Spleen (tissue), 11 donors: ENCODE measurements at regions not wholly inside any gene's neighbourhood (a gene's known extent, or its start where the extent isn't known, plus 50 kb on each side); places are given as distances from the start of the nearest gene placed in this dataset.
A peak's percentile ranks its signal among the peaks of the same experiment; 100 is the strongest.

ENCODE experiments used
- DNase-seq: peaks from one replicate; pipeline ENCODE4 v3.0.0-alpha.2; 2020
- H3K27ac ChIP-seq, 8 donors: fragments of 200-600 bp; sonication (generic) in 7 of 8; 1 replicate in 4 of 8; 2 replicates in 4 of 8; pipeline versions ENCODE4 v1.5.0 to v1.8.0; 2016 to 2021; ENCODE audit warnings: inconsistent platforms in 4 of 8, mild to moderate bottlenecking in 4 of 8, moderate library complexity in 1 of 8
- H3K27me3 ChIP-seq, 7 donors: fragments of 200-600 bp; sonication (generic) in 6 of 7; replicated peaks in 1 of 7; 1 replicate in 4 of 7; 2 replicates in 3 of 7; pipeline versions ENCODE4 v1.5.0 to v1.8.0; 2016 to 2021; ENCODE audit warnings: inconsistent platforms in 3 of 7, mild to moderate bottlenecking in 1 of 7
- H3K36me3 ChIP-seq, 6 donors: fragments of 200-600 bp; sonication (generic) in 5 of 6; 1 replicate in 4 of 6; 2 replicates in 2 of 6; pipeline versions ENCODE4 v1.5.0 to v1.8.0; 2016 to 2021; ENCODE audit warnings: inconsistent platforms in 2 of 6
- H3K4me1 ChIP-seq, 6 donors: fragments of 200-600 bp; sonication (generic) in 5 of 6; 1 replicate in 3 of 6; 2 replicates in 3 of 6; pipeline versions ENCODE4 v1.5.0 to v1.8.0; 2016 to 2021; ENCODE audit warnings: inconsistent platforms in 3 of 6
- H3K4me3 ChIP-seq, 8 donors: fragments of 200-600 bp; sonication (generic) in 7 of 8; 1 replicate in 4 of 8; 2 replicates in 4 of 8; pipeline versions ENCODE4 v1.5.0 to v1.8.0; 2016 to 2021; ENCODE audit warnings: inconsistent platforms in 4 of 8, mild to moderate bottlenecking in 4 of 8, moderate library complexity in 2 of 8
- H3K9me3 ChIP-seq, 8 donors: fragments of 200-600 bp; sonication (generic) in 7 of 8; 1 replicate in 4 of 8; 2 replicates in 4 of 8; pipeline versions ENCODE4 v1.5.0 to v1.8.0; 2016 to 2021; ENCODE audit warnings: inconsistent platforms in 4 of 8
- CTCF ChIP-seq, 11 experiments: fragments of 200-600 bp in 7 of 11; fragments of 450-650 bp in 4 of 11; sonication (generic) in 4 of 11; IDR thresholded peaks in 8 of 11; conservative IDR thresholded peaks in 3 of 11; 1 replicate in 7 of 11; 2 replicates in 4 of 11; pipeline versions ENCODE4 v1.4.0 to v1.8.0; 2016 to 2021; ENCODE audit warnings: antibody characterized with exemption in 11 of 11, inconsistent platforms in 4 of 11, mild to moderate bottlenecking in 1 of 11
- POLR2A ChIP-seq, 3 donors: fragments of 450-650 bp; IDR thresholded peaks; one replicate each; pipeline ENCODE4 v1.5.1; 2017; ENCODE audit warnings: antibody characterized with exemption in 3 of 3, mild to moderate bottlenecking in 1 of 3
- POLR2AphosphoS5 ChIP-seq, 3 donors: sonication (generic); formaldehyde crosslinking; IDR thresholded peaks; one replicate each; pipeline ENCODE4 v1.5.1; 2017; ENCODE audit warnings: antibody characterized with exemption in 3 of 3
- WGBS, 5 donors: extraction: QIAGEN DNeasy Blood & Tissue Kit in 3 of 5; methylation state at CpG; one replicate each; pipeline versions ENCODE4 v1.1.5 to v1.1.7; 2013 to 2018; 5-methylcytosine and 5-hydroxymethylcytosine counted together
- intact Hi-C: fragments of 100-400 bp; cut with DNase I; formaldehyde crosslinking; loops from one replicate; pipeline ENCODE4 v1.15.0; 2023; ENCODE audit warnings: low total_unique reads
- donor health status: healthy with polysubstance abuse.
- donor health status: DM: no; HTN: no; CAD: no; lungs with moderate emphysema.
- donor health status: DM: no; HTN: no; CAD: no.
- donor health status: Bipolar disorder and iron deficiency.
- donor health status: healthy.
- donor health status: DM: no; HTN: no; CAD: no.
- donor health status: DM: yes; HTN: yes; CAD: no.

GRCh38 chr18:55998801-55999385, 410.9 kb upstream of the TCF4 start:
- H3K36me3 ChIP-seq = no peaks in the 10 kb centered on the region
- no peak for TF ChIP-seq CTCF (IDR thresholded peaks at IDR 0.05 in 8 of 11, conservative IDR thresholded peaks at IDR 0.05 in 3 of 11)
- TF ChIP-seq POLR2AphosphoS5 (IDR thresholded peaks at IDR 0.05) = no peak
- TF ChIP-seq POLR2A (IDR thresholded peaks at IDR 0.05) = no peak
- H3K27ac ChIP-seq = no peak overlapping the region
- peaks cover 0 to 17% (median 10%) of the 10 kb centered on the region in 6 donors for H3K4me1 ChIP-seq
- H3K27me3 ChIP-seq = no peaks in the 10 kb centered on the region
- no peaks in the 10 kb centered on the region for H3K9me3 ChIP-seq
- WGBS, 5 donors = 85 to 95% (median 93%) methylated on average over 4 of the region's 4 CpGs
- H3K4me3 ChIP-seq = no peak overlapping the region
- no peak for DNase-seq
- intact Hi-C loops = no loop called here

- Histone ChIP-seq H3K4me3 (no peak overlapping the region), H3K9me3 (no peaks in the 10 kb centered on the region), H3K4me1 (peaks cover 0 to 17% (median 10%) of the 10 kb centered on the region in 6 donors), H3K27me3 (no peaks in the 10 kb centered on the region), H3K27ac (peak overlapping the region in 1 of 8 donors; percentile 20), H3K36me3 (no peaks in the 10 kb centered on the region)
- DNase-seq = no peak
- intact Hi-C loops = no loop called here
- TF ChIP-seq CTCF (IDR thresholded peaks at IDR 0.05 in 8 of 11, conservative IDR thresholded peaks at IDR 0.05 in 3 of 11) = no peak
- no peak for TF ChIP-seq POLR2AphosphoS5 (IDR thresholded peaks at IDR 0.05)
- no peak for TF ChIP-seq POLR2A (IDR thresholded peaks at IDR 0.05)
- 70 to 86% (median 80%) methylated on average over 11 of the region's 11 CpGs for WGBS, 5 donors
Observed at GRCh38 chr18:55998071-55998522, 410.1 kb upstream of the TCF4 start.

GRCh38 chr18:55997151-55997561, 409.2 kb upstream of the TCF4 start:
- WGBS, 5 donors = 16 to 37% (median 24%) methylated on average over 6 of the region's 6 CpGs
- Histone ChIP-seq H3K9me3 (no peaks in the 10 kb centered on the region), H3K4me3 (no peak overlapping the region), H3K27ac (no peak overlapping the region), H3K27me3 (no peaks in the 10 kb centered on the region), H3K4me1 (peaks cover 0 to 17% (median 10%) of the 10 kb centered on the region in 6 donors), H3K36me3 (no peaks in the 10 kb centered on the region)
- DNase-seq = no peak
- intact Hi-C loops = no loop called here
- no peak for TF ChIP-seq POLR2AphosphoS5 (IDR thresholded peaks at IDR 0.05)
- no peak for TF ChIP-seq POLR2A (IDR thresholded peaks at IDR 0.05)

GRCh38 chr18:55996717-55997116, 408.7 kb upstream of the TCF4 start:
- no peak for DNase-seq
- peaks cover 0 to 17% (median 10%) of the 10 kb centered on the region in 6 donors for H3K4me1 ChIP-seq
- intact Hi-C loops = no loop called here
- 52 to 79% (median 70%) methylated on average over 5 of the region's 5 CpGs for WGBS, 5 donors
- no peaks in the 10 kb centered on the region for H3K27me3 ChIP-seq
- H3K36me3 ChIP-seq = no peaks in the 10 kb centered on the region
- no peaks in the 10 kb centered on the region for H3K9me3 ChIP-seq
- no peak overlapping the region for H3K4me3 ChIP-seq
- no peak for TF ChIP-seq POLR2AphosphoS5 (IDR thresholded peaks at IDR 0.05)
- TF ChIP-seq CTCF (IDR thresholded peaks at IDR 0.05 in 8 of 11, conservative IDR thresholded peaks at IDR 0.05 in 3 of 11) = no peak
- no peak for TF ChIP-seq POLR2A (IDR thresholded peaks at IDR 0.05)
- no peak overlapping the region for H3K27ac ChIP-seq
